ENCODE measurements at regions not wholly inside any gene's neighbourhood (a gene's known extent, or its start where the extent isn't known, plus 50 kb on each side); places are given as distances from the start of the nearest gene placed in this dataset.

GRCh38 chr7:124088590-124088989, 55.7 kb upstream of the TMEM229A start:
- TF ChIP-seq POLR2A (IDR thresholded peaks at IDR 0.05; ENCODE audit: low read depth, low read length) (no peak), POLR2AphosphoS5 (IDR thresholded peaks at IDR 0.05; ENCODE audit: low read depth, low read length) (no peak), TAF1 (IDR thresholded peaks at IDR 0.05; ENCODE audit: low read depth, low read length) (no peak), PAX5 (IDR thresholded peaks at IDR 0.05; ENCODE audit: insufficient read depth, low read length, severe bottlenecking) (no peak)
